ENCODE measurements at regions not wholly inside any gene's neighbourhood (a gene's known extent, or its start where the extent isn't known, plus 50 kb on each side); places are given as distances from the start of the nearest gene placed in this dataset.

- TF ChIP-seq ZNF462 (CRISPR knock-in tag; IDR thresholded peaks at IDR 0.05) = no peak
- no peak for TF ChIP-seq JUNB (IDR thresholded peaks at IDR 0.05; ENCODE audit: unreplicated experiment)
- TF ChIP-seq REST (IDR thresholded peaks at IDR 0.05; ENCODE audit: unreplicated experiment) = no peak
- no peak for TF ChIP-seq ZNF331 (CRISPR knock-in tag; IDR thresholded peaks at IDR 0.05; ENCODE audit: low read depth)
- TF ChIP-seq EZH2 (IDR thresholded peaks at IDR 0.05; ENCODE audit: low read depth, unreplicated experiment) = no peak
- TF ChIP-seq CTCF (conservative IDR thresholded peaks at IDR 0.05; ENCODE audit: low read depth in 2 of 2) = no peak
Observed at GRCh38 chr2:147385600-147385999, 459.2 kb upstream of the ACVR2A start (continued).

All from GM23338 (cell line).